ENCODE measurements at regions not wholly inside any gene's neighbourhood (a gene's known extent, or its start where the extent isn't known, plus 50 kb on each side); places are given as distances from the start of the nearest gene placed in this dataset.

- TF ChIP-seq, protein P1, sequence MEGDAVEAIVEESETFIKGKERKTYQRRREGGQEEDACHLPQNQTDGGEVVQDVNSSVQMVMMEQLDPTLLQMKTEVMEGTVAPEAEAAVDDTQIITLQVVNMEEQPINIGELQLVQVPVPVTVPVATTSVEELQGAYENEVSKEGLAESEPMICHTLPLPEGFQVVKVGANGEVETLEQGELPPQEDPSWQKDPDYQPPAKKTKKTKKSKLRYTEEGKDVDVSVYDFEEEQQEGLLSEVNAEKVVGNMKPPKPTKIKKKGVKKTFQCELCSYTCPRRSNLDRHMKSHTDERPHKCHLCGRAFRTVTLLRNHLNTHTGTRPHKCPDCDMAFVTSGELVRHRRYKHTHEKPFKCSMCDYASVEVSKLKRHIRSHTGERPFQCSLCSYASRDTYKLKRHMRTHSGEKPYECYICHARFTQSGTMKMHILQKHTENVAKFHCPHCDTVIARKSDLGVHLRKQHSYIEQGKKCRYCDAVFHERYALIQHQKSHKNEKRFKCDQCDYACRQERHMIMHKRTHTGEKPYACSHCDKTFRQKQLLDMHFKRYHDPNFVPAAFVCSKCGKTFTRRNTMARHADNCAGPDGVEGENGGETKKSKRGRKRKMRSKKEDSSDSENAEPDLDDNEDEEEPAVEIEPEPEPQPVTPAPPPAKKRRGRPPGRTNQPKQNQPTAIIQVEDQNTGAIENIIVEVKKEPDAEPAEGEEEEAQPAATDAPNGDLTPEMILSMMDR (IDR thresholded peaks at IDR 0.05; ENCODE audit: insufficient read depth, low read length): no peak
- DNase-seq (ENCODE audit: low read depth): no peak
- H3K4me3 ChIP-seq (ENCODE audit: low read depth, low read length): no peak overlapping the region
Observed at GRCh38 chr3:69536306-69537020, 150.6 kb upstream of the FRMD4B start.

GRCh38 chr3:69535613-69536012 is 149.7 kb upstream of the FRMD4B start:
- no peak for DNase-seq (ENCODE audit: low read depth)
- TF ChIP-seq, protein P1 (IDR thresholded peaks at IDR 0.05; ENCODE audit: insufficient read depth, low read length): no peak
- no peak overlapping the region for H3K4me3 ChIP-seq (ENCODE audit: low read depth, low read length)

GRCh38 chr3:69532547-69533224 is 146.8 kb upstream of the FRMD4B start:
- TF ChIP-seq, protein P1 (IDR thresholded peaks at IDR 0.05; ENCODE audit: insufficient read depth, low read length): no peak

DNA sequence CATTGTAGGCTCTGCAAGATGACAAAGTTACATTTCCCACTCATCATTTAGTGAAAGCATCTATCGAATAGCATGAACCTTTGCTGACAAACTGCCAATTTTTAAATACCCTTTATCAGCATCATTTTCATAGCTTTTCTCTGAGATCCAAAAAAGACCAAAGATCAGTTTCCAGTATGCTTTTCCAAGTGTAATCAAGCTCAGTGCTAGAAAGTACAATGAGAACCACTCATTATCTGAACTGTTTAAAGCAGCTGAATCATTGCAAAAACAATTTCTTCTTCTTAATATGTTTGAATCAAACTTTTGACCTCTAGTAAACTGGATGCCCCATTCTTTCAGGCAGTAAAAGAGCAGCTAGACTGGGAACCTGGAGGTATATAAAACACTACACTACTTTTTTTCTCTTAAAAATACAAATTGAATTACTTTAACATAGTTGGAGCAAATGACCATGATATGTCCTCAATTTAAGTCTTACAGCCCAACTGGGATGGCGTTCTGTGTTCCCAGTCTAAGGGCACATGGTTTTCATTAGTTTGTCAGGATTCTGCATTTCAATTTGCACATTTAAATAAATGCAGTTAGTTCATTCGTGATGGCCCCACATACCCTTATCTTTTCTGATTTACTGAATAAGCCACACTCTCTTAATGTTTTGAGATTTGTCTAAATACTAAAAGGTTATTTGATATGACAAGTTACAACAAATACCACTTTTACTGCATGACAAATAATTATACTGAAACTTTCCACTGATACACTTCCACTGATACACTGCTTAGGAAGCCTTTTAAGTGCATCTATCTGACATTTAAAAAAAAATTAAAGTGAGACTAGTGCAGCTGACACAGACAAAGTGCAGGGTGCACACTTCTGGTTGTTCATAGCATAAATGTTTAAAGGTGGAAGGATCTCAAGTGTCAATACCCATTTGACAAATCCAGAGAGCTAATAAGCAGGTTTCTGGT is 146.0 kb upstream of the FRMD4B start:
- H3K4me3 ChIP-seq (ENCODE audit: low read depth, low read length): no peak overlapping the region
- TF ChIP-seq, protein P1 (IDR thresholded peaks at IDR 0.05; ENCODE audit: insufficient read depth, low read length): no peak
- DNase-seq (ENCODE audit: low read depth): no peak

More at GRCh38 chr3:69532547-69533224, 146.8 kb upstream of the FRMD4B start:
- H3K4me3 ChIP-seq (ENCODE audit: low read depth, low read length): no peak overlapping the region
- no peak for DNase-seq (ENCODE audit: low read depth)

GRCh38 chr3:69530554-69530953 is 144.7 kb upstream of the FRMD4B start:
- no peak overlapping the region for H3K4me3 ChIP-seq (ENCODE audit: low read depth, low read length)
- DNase-seq (ENCODE audit: low read depth): no peak
- TF ChIP-seq, protein P1 (IDR thresholded peaks at IDR 0.05; ENCODE audit: insufficient read depth, low read length): no peak

DNA sequence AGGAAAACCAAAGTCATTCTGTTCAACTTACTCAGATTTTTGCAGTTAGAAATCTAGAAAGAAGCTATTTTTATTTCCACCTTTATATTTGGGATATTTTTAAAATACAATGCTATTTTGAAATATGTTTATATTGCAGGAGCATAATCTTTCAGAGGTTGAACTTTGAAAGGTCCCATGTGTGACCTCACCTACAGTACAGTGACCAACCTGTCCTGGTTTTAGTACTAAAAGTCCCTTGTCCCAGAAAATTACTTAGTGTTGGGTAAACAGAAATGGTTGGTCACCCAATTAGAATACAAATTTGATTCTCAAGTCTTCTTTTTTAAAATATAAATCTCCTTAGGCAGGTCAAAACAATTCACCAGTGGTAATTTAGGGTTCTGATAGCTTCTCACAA is 141.6 kb upstream of the FRMD4B start:
- H3K4me3 ChIP-seq (ENCODE audit: low read depth, low read length): no peak overlapping the region
- no peak for DNase-seq (ENCODE audit: low read depth)
- TF ChIP-seq, protein P1 (IDR thresholded peaks at IDR 0.05; ENCODE audit: insufficient read depth, low read length): no peak

All from fibroblast of the aortic adventitia (primary cell).